DND-41 (cell line): ENCODE measurements at regions not wholly inside any gene's neighbourhood (a gene's known extent, or its start where the extent isn't known, plus 50 kb on each side); places are given as distances from the start of the nearest gene placed in this dataset.

Experiments used
- ATAC-seq: fragments of 200-7000 bp; cut with Tn5 transposase; 3 replicates; pipeline ENCODE4 v1.9.1; 2021; ENCODE audit warnings: low read depth; ENCODE audit not compliant: insufficient read depth
- DNase-seq: peaks from one replicate; pipeline ENCODE4 v3.0.0-alpha.2; 2020
- H2AFZ ChIP-seq: 2 replicates; pipeline ENCODE4 v1.6.0; 2012; ENCODE audit warnings: low read depth, low read length
- H3K27ac ChIP-seq: 2 replicates; pipeline ENCODE4 v1.5.1; 2012; ENCODE audit warnings: low read length, inconsistent platforms
- H3K27me3 ChIP-seq: fragments of 200-600 bp; sonication (generic); 2 replicates; pipeline ENCODE4 v1.6.0; 2012; ENCODE audit warnings: low read length, mild to moderate bottlenecking, inconsistent platforms; ENCODE audit not compliant: insufficient read depth, poor library complexity
- H3K36me3 ChIP-seq: 2 replicates; pipeline ENCODE4 v1.5.1; 2012; ENCODE audit warnings: low read length, inconsistent platforms; ENCODE audit not compliant: insufficient read depth
- H3K4me1 ChIP-seq: 2 replicates; pipeline ENCODE4 v1.5.1; 2012; ENCODE audit warnings: mild to moderate bottlenecking, low read length; ENCODE audit not compliant: insufficient read depth
- H3K4me2 ChIP-seq: 2 replicates; pipeline ENCODE4 v1.6.0; 2012; ENCODE audit warnings: mild to moderate bottlenecking, moderate library complexity, low read length, inconsistent platforms; ENCODE audit not compliant: insufficient read depth
- H3K4me3 ChIP-seq, 2 experiments: fragments of 200-600 bp in 1 of 2; shearing (Covaris generic) in 1 of 2; 2 replicates each; pipeline ENCODE4 v1.5.1; 2012 to 2016; ENCODE audit warnings: inconsistent platforms in 2 of 2, low read length in 2 of 2, mild to moderate bottlenecking in 2 of 2, low read depth in 1 of 2, moderate library complexity in 1 of 2
- H3K79me2 ChIP-seq: 2 replicates; pipeline ENCODE4 v1.6.0; 2012; ENCODE audit warnings: low read length, inconsistent platforms; ENCODE audit not compliant: insufficient read depth
- H3K9ac ChIP-seq: 2 replicates; pipeline ENCODE4 v1.6.0; 2012; ENCODE audit warnings: low read depth, mild to moderate bottlenecking, inconsistent platforms, low read length, moderate library complexity
- H3K9me3 ChIP-seq: 2 replicates; pipeline ENCODE4 v1.5.1; 2012; ENCODE audit warnings: low read length, moderate library complexity, mild to moderate bottlenecking, inconsistent platforms; ENCODE audit not compliant: insufficient read depth, severe bottlenecking
- H4K20me1 ChIP-seq: 2 replicates; pipeline ENCODE4 v1.6.0; 2012; ENCODE audit warnings: low read length; ENCODE audit not compliant: insufficient read depth
- EZH2 ChIP-seq: IDR thresholded peaks from 3 replicates; pipeline ENCODE4 v1.6.1; 2012; ENCODE audit warnings: borderline replicate concordance, low read depth, mild to moderate bottlenecking, moderate library complexity, low read length, inconsistent platforms; ENCODE audit not compliant: severe bottlenecking
- TF ChIP-seq, protein P1 (sequence below): IDR thresholded peaks from 2 replicates; pipeline ENCODE4 v1.5.1; 2012; ENCODE audit warnings: borderline replicate concordance, low read length, moderate library complexity, mild to moderate bottlenecking; ENCODE audit not compliant: poor library complexity, severe bottlenecking; ENCODE audit errors: extremely low read depth

DNA sequence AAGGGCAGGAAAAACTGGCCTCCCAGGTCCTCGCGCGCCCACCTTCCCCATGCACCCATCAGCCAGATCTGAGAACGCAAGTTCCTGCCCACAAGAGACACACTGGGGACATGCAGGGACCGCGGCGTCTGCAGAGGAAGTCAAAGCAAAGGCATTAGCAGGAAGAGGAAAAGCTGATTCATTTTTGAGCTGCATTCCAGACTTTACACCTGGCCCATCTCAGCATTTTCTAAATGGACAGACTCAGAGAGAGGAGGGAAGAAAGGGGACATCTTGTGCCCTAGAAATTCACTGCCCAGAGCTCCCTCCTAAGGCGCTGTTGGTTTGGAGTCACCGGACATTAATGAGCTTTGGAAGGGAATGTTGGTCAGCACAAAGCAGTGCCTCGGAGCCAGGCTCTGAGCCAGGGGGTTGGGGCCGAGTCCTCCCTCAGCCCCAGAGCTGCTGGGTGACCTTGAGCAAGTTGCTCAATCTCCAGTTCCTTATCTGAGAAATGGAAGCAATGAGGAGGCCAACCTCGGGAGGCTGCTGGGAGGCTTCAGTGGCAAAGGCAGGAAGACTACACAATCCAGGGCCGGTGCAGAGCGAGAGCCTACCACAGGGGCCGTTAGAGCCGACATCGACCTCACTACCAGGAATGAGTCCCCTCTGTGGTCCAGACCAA is 150.5 kb upstream of the IQSEC1 start:
- H3K9ac ChIP-seq: no peak overlapping the region
- no peaks in the 10 kb centered on the region for H3K27me3 ChIP-seq
- H3K4me1 ChIP-seq: 0 out of 2 replicates have a peak, but pooled peaks cover 7% of the 10 kb centered on the region
- no peak overlapping the region for H3K4me3 ChIP-seq
- H4K20me1 ChIP-seq: no peaks in the 10 kb centered on the region
- TF ChIP-seq, protein P1, sequence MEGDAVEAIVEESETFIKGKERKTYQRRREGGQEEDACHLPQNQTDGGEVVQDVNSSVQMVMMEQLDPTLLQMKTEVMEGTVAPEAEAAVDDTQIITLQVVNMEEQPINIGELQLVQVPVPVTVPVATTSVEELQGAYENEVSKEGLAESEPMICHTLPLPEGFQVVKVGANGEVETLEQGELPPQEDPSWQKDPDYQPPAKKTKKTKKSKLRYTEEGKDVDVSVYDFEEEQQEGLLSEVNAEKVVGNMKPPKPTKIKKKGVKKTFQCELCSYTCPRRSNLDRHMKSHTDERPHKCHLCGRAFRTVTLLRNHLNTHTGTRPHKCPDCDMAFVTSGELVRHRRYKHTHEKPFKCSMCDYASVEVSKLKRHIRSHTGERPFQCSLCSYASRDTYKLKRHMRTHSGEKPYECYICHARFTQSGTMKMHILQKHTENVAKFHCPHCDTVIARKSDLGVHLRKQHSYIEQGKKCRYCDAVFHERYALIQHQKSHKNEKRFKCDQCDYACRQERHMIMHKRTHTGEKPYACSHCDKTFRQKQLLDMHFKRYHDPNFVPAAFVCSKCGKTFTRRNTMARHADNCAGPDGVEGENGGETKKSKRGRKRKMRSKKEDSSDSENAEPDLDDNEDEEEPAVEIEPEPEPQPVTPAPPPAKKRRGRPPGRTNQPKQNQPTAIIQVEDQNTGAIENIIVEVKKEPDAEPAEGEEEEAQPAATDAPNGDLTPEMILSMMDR: no peak
- TF ChIP-seq EZH2: no peak
- H2AFZ ChIP-seq: no peak overlapping the region
- no peaks in the 10 kb centered on the region for H3K36me3 ChIP-seq
- DNase-seq (peak; percentile 31), ATAC-seq (peak; percentile 64)
- 0 out of 2 replicates have a peak overlapping the region, but pooled peaks have one; percentile 3 for H3K27ac ChIP-seq
- H3K9me3 ChIP-seq: no peaks in the 10 kb centered on the region
- no peak overlapping the region for H3K4me2 ChIP-seq
- no peaks in the 10 kb centered on the region for H3K79me2 ChIP-seq

DNA sequence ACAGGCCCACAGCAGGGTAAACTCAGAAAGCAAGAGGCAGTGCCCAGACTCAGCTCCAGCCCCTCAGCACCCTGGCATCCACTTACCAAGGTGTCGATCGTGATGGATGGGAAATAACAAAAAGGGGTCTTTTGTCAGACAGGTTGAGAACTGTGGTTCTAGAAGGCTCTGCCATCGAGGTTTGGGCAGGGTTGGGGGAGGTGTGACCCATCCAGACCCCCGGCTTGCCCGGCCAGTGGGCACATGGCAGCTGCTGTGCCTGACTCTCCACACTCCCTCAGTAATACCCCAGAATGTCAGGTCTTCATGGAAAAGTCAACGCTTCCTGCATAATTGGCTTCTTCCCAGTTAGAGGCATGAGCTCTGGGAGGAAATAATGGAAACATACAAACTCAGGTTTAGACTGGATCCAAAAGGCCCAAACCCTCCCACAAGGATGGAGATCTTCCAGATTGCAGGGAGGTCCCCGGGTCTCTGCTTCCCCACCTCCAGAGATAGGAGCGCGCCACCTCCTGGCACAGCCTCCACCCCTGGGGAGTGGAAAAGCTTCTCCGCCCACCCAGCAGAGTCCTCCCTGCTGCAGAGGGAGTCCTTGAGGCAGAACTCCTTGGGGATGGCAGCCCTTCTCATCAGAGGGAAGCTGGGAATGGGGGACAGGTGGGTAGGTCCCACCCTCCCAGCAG is 149.8 kb upstream of the IQSEC1 start:
- Histone ChIP-seq H4K20me1 (no peaks in the 10 kb centered on the region), H3K27me3 (no peaks in the 10 kb centered on the region), H3K79me2 (no peaks in the 10 kb centered on the region), H3K4me3 (no peak overlapping the region), H3K4me2 (no peak overlapping the region), H2AFZ (no peak overlapping the region), H3K4me1 (0 out of 2 replicates have a peak, but pooled peaks cover 7% of the 10 kb centered on the region), H3K9me3 (no peaks in the 10 kb centered on the region), H3K36me3 (no peaks in the 10 kb centered on the region), H3K27ac (0 out of 2 replicates have a peak overlapping the region, but pooled peaks have one; percentile 3), H3K9ac (no peak overlapping the region)
- TF ChIP-seq, protein P1: no peak
- no peak for TF ChIP-seq EZH2
- DNase-seq: no peak
- 0 out of 3 replicates have a peak, but pooled peaks have one; percentile 9 for ATAC-seq

DNA sequence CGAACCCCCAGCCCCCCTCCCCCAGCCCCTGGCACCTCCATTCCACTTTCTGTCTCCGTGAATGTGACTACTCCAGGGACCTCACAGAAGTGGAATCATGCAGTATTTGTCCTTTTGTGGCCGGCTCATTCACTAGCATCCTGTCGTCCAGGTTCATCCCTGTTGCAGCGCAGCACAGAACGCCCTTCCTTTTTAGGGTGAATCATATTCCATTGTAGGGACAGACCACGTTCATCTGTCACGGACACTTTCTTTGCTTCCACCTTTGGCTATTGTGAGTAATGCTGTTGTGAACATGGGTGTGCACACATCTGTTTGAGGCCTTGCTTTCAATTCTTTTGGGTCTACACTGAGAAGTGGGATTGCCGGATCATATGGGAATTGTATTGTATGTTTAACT is 148.9 kb upstream of the IQSEC1 start:
- Histone ChIP-seq H4K20me1 (no peaks in the 10 kb centered on the region), H3K4me1 (0 out of 2 replicates have a peak, but pooled peaks cover 7% of the 10 kb centered on the region), H3K36me3 (no peaks in the 10 kb centered on the region), H3K4me3 (no peak overlapping the region), H3K27ac (no peak overlapping the region), H3K4me2 (no peak overlapping the region), H3K79me2 (no peaks in the 10 kb centered on the region), H2AFZ (no peak overlapping the region), H3K9me3 (no peaks in the 10 kb centered on the region), H3K27me3 (no peaks in the 10 kb centered on the region), H3K9ac (no peak overlapping the region)
- TF ChIP-seq EZH2: no peak
- TF ChIP-seq, protein P1: no peak
- ATAC-seq (no peak), DNase-seq (no peak)
